ENCODE measurements at regions not wholly inside any gene's neighbourhood (a gene's known extent, or its start where the extent isn't known, plus 50 kb on each side); places are given as distances from the start of the nearest gene placed in this dataset.

DNA sequence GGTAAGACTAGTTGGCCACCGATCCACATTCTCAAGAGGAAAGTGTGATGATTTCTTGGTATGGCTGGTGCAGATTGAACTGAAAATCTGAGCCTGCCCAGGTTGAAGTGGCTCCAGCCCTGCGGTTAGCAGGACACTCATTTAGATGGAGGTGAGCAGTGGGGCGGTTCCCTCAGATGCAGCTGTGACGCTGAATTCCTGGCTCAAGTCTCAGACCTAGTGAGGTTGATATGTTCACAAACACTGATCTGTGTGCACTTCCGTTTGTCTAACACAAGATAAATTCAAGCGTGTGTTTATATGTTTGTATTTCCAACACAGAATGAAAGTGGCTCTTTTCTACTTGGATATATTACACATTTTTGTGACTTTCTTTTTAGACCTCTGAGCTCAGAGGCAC lies 83.4 kb upstream of the FRMD1 start:
- H3K4me3 ChIP-seq (ENCODE audit: control insufficient read depth, low read depth, low read length) = no peak overlapping the region
- TF ChIP-seq, protein P1, sequence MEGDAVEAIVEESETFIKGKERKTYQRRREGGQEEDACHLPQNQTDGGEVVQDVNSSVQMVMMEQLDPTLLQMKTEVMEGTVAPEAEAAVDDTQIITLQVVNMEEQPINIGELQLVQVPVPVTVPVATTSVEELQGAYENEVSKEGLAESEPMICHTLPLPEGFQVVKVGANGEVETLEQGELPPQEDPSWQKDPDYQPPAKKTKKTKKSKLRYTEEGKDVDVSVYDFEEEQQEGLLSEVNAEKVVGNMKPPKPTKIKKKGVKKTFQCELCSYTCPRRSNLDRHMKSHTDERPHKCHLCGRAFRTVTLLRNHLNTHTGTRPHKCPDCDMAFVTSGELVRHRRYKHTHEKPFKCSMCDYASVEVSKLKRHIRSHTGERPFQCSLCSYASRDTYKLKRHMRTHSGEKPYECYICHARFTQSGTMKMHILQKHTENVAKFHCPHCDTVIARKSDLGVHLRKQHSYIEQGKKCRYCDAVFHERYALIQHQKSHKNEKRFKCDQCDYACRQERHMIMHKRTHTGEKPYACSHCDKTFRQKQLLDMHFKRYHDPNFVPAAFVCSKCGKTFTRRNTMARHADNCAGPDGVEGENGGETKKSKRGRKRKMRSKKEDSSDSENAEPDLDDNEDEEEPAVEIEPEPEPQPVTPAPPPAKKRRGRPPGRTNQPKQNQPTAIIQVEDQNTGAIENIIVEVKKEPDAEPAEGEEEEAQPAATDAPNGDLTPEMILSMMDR (conservative IDR thresholded peaks at IDR 0.05; ENCODE audit: control insufficient read depth, insufficient read depth, low read depth, low read length) = no peak
- no peak for DNase-seq (ENCODE audit: low read depth)

- TF ChIP-seq, protein P1 (conservative IDR thresholded peaks at IDR 0.05; ENCODE audit: control insufficient read depth, insufficient read depth, low read depth, low read length) = no peak
- DNase-seq (ENCODE audit: low read depth) = no peak
- no peak overlapping the region for H3K4me3 ChIP-seq (ENCODE audit: control insufficient read depth, low read depth, low read length)
Observed at GRCh38 chr6:168161371-168161750, 82.3 kb upstream of the FRMD1 start.

DNA sequence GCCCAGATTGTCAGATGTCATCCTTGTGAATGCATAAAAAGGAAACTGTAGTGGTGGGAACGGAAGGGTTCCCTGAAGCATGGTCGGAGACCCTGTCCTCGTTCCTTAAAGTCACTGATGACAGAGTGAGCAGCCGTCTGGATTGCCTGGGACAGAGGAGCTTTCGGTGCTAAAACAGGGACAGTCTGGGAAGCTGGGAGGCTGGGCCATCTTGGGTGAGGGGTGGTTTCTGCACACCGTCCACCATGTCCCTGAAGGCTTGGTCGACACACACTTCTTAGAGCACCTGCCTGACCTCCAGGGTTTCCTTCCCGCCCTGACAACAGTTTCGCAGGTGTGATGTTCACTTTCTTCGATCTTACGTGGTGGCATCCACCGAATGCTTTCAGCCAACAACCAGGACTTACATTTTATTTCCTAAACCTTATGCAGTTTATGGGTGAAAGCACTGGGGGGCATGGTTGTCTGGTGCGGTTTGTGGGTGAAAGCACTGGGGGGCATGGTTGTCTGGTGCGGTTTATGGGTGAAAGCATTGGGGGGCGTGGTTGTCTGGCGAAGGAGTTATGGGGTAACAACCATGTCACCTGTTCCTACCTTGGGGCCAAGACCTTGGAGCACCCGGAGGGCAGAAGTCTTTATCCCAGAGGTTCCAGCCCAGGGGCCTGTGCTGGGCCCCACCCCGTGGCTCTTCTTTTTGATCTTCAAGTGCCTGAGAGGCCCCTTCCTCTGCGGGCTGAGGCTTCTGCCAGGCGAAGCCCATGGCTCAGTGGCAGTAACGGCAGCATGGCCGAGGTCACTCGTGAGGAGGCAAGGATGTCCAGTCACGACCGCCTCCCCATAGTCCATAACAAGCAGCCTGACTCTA lies 81.7 kb upstream of the FRMD1 start:
- TF ChIP-seq, protein P1 (conservative IDR thresholded peaks at IDR 0.05; ENCODE audit: control insufficient read depth, insufficient read depth, low read depth, low read length) = no peak
- H3K4me3 ChIP-seq (ENCODE audit: control insufficient read depth, low read depth, low read length) = no peak overlapping the region

DNA sequence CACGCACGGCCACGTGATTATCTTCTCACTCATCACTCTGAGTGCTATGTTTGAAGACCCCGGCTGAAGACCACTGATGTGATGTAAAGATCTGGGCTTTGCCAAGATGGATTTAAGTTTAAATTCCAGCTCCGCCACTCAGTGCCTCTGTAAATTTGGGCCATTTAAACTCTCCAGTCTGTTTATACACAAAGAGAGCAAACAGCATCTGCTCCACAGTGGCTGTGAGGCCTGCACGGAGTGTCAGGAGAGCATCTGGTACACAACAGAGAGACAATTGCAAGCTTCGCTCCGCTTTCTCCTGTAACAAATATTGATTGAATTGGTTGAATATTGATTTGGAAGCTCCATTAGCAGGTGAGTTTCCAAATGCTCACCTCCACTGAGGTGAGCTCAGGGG lies 80.5 kb upstream of the FRMD1 start:
- H3K4me3 ChIP-seq (ENCODE audit: control insufficient read depth, low read depth, low read length) = no peak overlapping the region
- TF ChIP-seq, protein P1 (conservative IDR thresholded peaks at IDR 0.05; ENCODE audit: control insufficient read depth, insufficient read depth, low read depth, low read length) = no peak
- DNase-seq (ENCODE audit: low read depth) = no peak

More for the DNA sequence above, 81.7 kb upstream of the FRMD1 start:
- DNase-seq (ENCODE audit: low read depth) = no peak

DNA sequence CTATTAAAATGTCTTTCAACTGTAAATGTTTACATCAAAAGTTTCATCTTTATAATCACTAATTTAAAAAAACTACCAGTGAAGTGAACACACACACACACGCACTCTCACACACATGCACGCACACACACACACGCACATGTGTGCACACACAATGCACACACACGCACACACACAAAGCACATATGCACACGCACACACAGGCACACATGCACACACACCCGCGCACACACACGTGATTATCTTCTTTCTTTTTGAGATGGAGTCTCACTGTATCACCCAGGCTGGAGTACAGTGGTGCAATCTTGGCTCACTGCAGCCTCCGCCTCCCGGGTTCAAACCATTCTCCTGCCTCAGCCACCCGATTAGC lies 80.0 kb upstream of the FRMD1 start:
- no peak for DNase-seq (ENCODE audit: low read depth)
- no peak overlapping the region for H3K4me3 ChIP-seq (ENCODE audit: control insufficient read depth, low read depth, low read length)

GRCh38 chr6:168158213-168158979 lies 79.4 kb upstream of the FRMD1 start:
- TF ChIP-seq, protein P1 (conservative IDR thresholded peaks at IDR 0.05; ENCODE audit: control insufficient read depth, insufficient read depth, low read depth, low read length) = no peak
- H3K4me3 ChIP-seq (ENCODE audit: control insufficient read depth, low read depth, low read length) = no peak overlapping the region
- DNase-seq (ENCODE audit: low read depth) = no peak

More for the DNA sequence above, 80.0 kb upstream of the FRMD1 start:
- TF ChIP-seq, protein P1 (conservative IDR thresholded peaks at IDR 0.05; ENCODE audit: control insufficient read depth, insufficient read depth, low read depth, low read length) = no peak

All from fibroblast of mammary gland (primary cell).